Liver (tissue), 8 donors: ENCODE measurements at regions not wholly inside any gene's neighbourhood (a gene's known extent, or its start where the extent isn't known, plus 50 kb on each side); places are given as distances from the start of the nearest gene placed in this dataset.

ENCODE experiments used
- DNase-seq: peaks from one replicate; pipeline ENCODE4 v3.0.0-alpha.2; 2017; ENCODE audit warnings: low spot score
- H3K27ac ChIP-seq, 2 donors: one replicate each; pipeline ENCODE4 v1.7.0; 2013; ENCODE audit warnings: inconsistent platforms in 2 of 2, low read length in 2 of 2, control low read depth in 1 of 2, low read depth in 1 of 2, mild to moderate bottlenecking in 1 of 2
- H3K27me3 ChIP-seq, 4 donors: one replicate each; pipeline versions ENCODE4 v1.6.1 to v1.7.0; 2013; ENCODE audit warnings: low read length in 3 of 4, inconsistent platforms in 1 of 4, mild to moderate bottlenecking in 1 of 4, moderate library complexity in 1 of 4; ENCODE audit not compliant: control insufficient read depth in 4 of 4, insufficient read depth in 4 of 4
- H3K36me3 ChIP-seq, 4 donors: one replicate each; pipeline versions ENCODE4 v1.6.1 to v1.7.0; 2013; ENCODE audit warnings: low read length in 3 of 4, mild to moderate bottlenecking in 3 of 4, low read depth in 1 of 4, moderate library complexity in 1 of 4; ENCODE audit not compliant: control insufficient read depth in 4 of 4, insufficient read depth in 3 of 4
- H3K4me1 ChIP-seq, 4 donors: one replicate each; pipeline versions ENCODE4 v1.6.1 to v1.7.0; 2013; ENCODE audit warnings: low read length in 3 of 4, mild to moderate bottlenecking in 3 of 4, moderate library complexity in 1 of 4; ENCODE audit not compliant: control insufficient read depth in 4 of 4, insufficient read depth in 4 of 4
- H3K4me3 ChIP-seq, 3 donors: one replicate each; pipeline versions ENCODE4 v1.6.1 to v1.7.0; 2013; ENCODE audit warnings: low read length in 3 of 3, control low read depth in 1 of 3, low read depth in 1 of 3, mild to moderate bottlenecking in 1 of 3
- H3K9ac ChIP-seq, 2 donors: one replicate each; pipeline ENCODE4 v1.7.0; 2013; ENCODE audit warnings: low read length in 2 of 2, mild to moderate bottlenecking in 2 of 2, moderate library complexity in 2 of 2, control low read depth in 1 of 2, low read depth in 1 of 2
- H3K9me3 ChIP-seq, 4 donors: one replicate each; pipeline versions ENCODE4 v1.6.1 to v1.7.0; 2013; ENCODE audit warnings: low read length in 3 of 4; ENCODE audit not compliant: control insufficient read depth in 4 of 4
- ATF3 ChIP-seq: IDR thresholded peaks from 2 replicates; pipeline ENCODE4 v1.6.1; 2016; ENCODE audit warnings: antibody characterized with exemption
- CTCF ChIP-seq: fragments of 150-350 bp; IDR thresholded peaks from 2 replicates; pipeline ENCODE4 v1.5.1; 2017; ENCODE audit warnings: improper control_type of control experiment, low read depth, low read length; ENCODE audit not compliant: missing input control
- EGR1 ChIP-seq, 2 donors: IDR thresholded peaks; 2 replicates each; pipeline ENCODE4 v1.6.1; 2016 to 2018; ENCODE audit warnings: antibody characterized with exemption in 2 of 2, low read depth in 2 of 2
- FOXA1 ChIP-seq: IDR thresholded peaks from 2 replicates; pipeline ENCODE4 v1.6.1; 2016; ENCODE audit warnings: antibody characterized with exemption
- FOXA2 ChIP-seq: IDR thresholded peaks from 2 replicates; pipeline ENCODE4 v1.6.1; 2016; ENCODE audit warnings: antibody characterized with exemption
- GABPA ChIP-seq, 2 donors: IDR thresholded peaks in 1 of 2; conservative IDR thresholded peaks in 1 of 2; 2 replicates each; pipeline ENCODE4 v1.6.1; 2016; ENCODE audit warnings: antibody characterized with exemption in 2 of 2, mild to moderate bottlenecking in 1 of 2, moderate library complexity in 1 of 2
- HNF4A ChIP-seq, 2 donors: conservative IDR thresholded peaks; 2 replicates each; pipeline ENCODE4 v1.6.1; 2016; ENCODE audit warnings: antibody characterized with exemption in 2 of 2, mild to moderate bottlenecking in 2 of 2
- HNF4G ChIP-seq: IDR thresholded peaks from 2 replicates; pipeline ENCODE4 v1.6.1; 2016; ENCODE audit warnings: antibody characterized with exemption
- JUND ChIP-seq, 2 donors: IDR thresholded peaks; 2 replicates each; pipeline ENCODE4 v1.6.1; 2016; ENCODE audit warnings: antibody characterized with exemption in 2 of 2
- MAX ChIP-seq: IDR thresholded peaks from 2 replicates; pipeline ENCODE4 v1.6.1; 2016; ENCODE audit warnings: antibody characterized with exemption
- NR2F2 ChIP-seq: IDR thresholded peaks from 2 replicates; pipeline ENCODE4 v1.6.1; 2016; ENCODE audit warnings: antibody characterized with exemption
- RAD21 ChIP-seq, 2 donors: IDR thresholded peaks; 2 replicates each; pipeline ENCODE4 v1.6.1; 2016; ENCODE audit warnings: antibody characterized with exemption in 2 of 2, mild to moderate bottlenecking in 2 of 2
- REST ChIP-seq: IDR thresholded peaks from 2 replicates; pipeline ENCODE4 v1.6.1; 2016; ENCODE audit warnings: antibody characterized with exemption, mild to moderate bottlenecking
- RXRA ChIP-seq, 2 donors: IDR thresholded peaks; 2 replicates each; pipeline ENCODE4 v1.6.1; 2017 to 2018; ENCODE audit warnings: antibody characterized with exemption in 2 of 2, mild to moderate bottlenecking in 1 of 2
- SP1 ChIP-seq: IDR thresholded peaks from 2 replicates; pipeline ENCODE4 v1.6.1; 2018; ENCODE audit warnings: antibody characterized with exemption, mild to moderate bottlenecking
- TAF1 ChIP-seq: conservative IDR thresholded peaks from 2 replicates; pipeline ENCODE4 v1.6.1; 2016; ENCODE audit warnings: antibody characterized with exemption, mild to moderate bottlenecking
- YY1 ChIP-seq: IDR thresholded peaks from 2 replicates; pipeline ENCODE4 v1.6.1; 2016; ENCODE audit warnings: antibody characterized with exemption, mild to moderate bottlenecking
- ZBTB33 ChIP-seq: IDR thresholded peaks from 2 replicates; pipeline ENCODE4 v1.6.1; 2016; ENCODE audit warnings: antibody characterized with exemption
- WGBS: extraction: QIAGEN DNeasy Blood & Tissue Kit; methylation state at CpG from one replicate; pipeline ENCODE4 v1.1.7; 2013; 5-methylcytosine and 5-hydroxymethylcytosine counted together
- donor health status: healthy.
- donor health status: healthy.
- donor health status: healthy.
- donor health status: healthy.
- donor health status: healthy.

GRCh38 chr2:52611759-52612158 is 1155.8 kb upstream of the CHAC2 start:
- no peaks in the 10 kb centered on the region for H3K27me3 ChIP-seq
- no peak overlapping the region for H3K4me3 ChIP-seq
- no peak overlapping the region for H3K9ac ChIP-seq
- H3K27ac ChIP-seq = no peak overlapping the region
- peaks cover 0 to 2% (median 0%) of the 10 kb centered on the region in 4 donors for H3K4me1 ChIP-seq
- no peaks in the 10 kb centered on the region for H3K9me3 ChIP-seq
- no peaks in the 10 kb centered on the region for H3K36me3 ChIP-seq
- WGBS = 67% methylated on average over 2 of the region's 2 CpGs
- TF ChIP-seq FOXA1 (no peak), MAX (no peak), NR2F2 (no peak), RAD21 (IDR thresholded peaks at IDR 0.05) (no peak), YY1 (no peak), ZBTB33 (no peak), JUND (IDR thresholded peaks at IDR 0.05) (no peak), HNF4G (no peak), TAF1 (no peak), REST (no peak), CTCF (no peak), HNF4A (conservative IDR thresholded peaks at IDR 0.05) (no peak)
- no peak for DNase-seq

- Histone ChIP-seq H3K36me3 (no peaks in the 10 kb centered on the region), H3K9ac (no peak overlapping the region), H3K27me3 (no peaks in the 10 kb centered on the region), H3K4me1 (peaks cover 0 to 2% (median 0%) of the 10 kb centered on the region in 4 donors), H3K27ac (no peak overlapping the region), H3K4me3 (no peak overlapping the region), H3K9me3 (no peaks in the 10 kb centered on the region)
- DNase-seq = no peak
- 95% methylated on average over 2 of the region's 2 CpGs for WGBS
- TF ChIP-seq GABPA (IDR thresholded peaks at IDR 0.05 in 1 of 2, conservative IDR thresholded peaks at IDR 0.05 in 1 of 2) (no peak), FOXA2 (no peak), RAD21 (IDR thresholded peaks at IDR 0.05) (no peak), EGR1 (IDR thresholded peaks at IDR 0.05; ENCODE audit: low read depth in 2 of 2) (no peak), REST (no peak), FOXA1 (no peak), SP1 (no peak), MAX (no peak), RXRA (IDR thresholded peaks at IDR 0.05) (no peak), ATF3 (no peak), JUND (IDR thresholded peaks at IDR 0.05) (no peak), CTCF (no peak)
These were observed 1159.6 kb upstream of the CHAC2 start for GRCh38 chr2:52608030-52608429.
